Psoas muscle (tissue), 7 donors: ENCODE measurements at regions not wholly inside any gene's neighbourhood (a gene's known extent, or its start where the extent isn't known, plus 50 kb on each side); places are given as distances from the start of the nearest gene placed in this dataset.

Experiments
- ATAC-seq, 4 donors: fragments of 200-7000 bp; cut with Tn5 transposase; one replicate each; pipeline ENCODE4 v1.9.1; 2020; ENCODE audit warnings: moderate library complexity in 3 of 4, mild to moderate bottlenecking in 2 of 4
- DNase-seq, 2 donors: peaks; one replicate each; pipeline ENCODE4 v3.0.0-alpha.2; 2020
- H3K27ac ChIP-seq: fragments of 200-600 bp; one replicate; pipeline ENCODE4 v1.8.0; 2022
- H3K27me3 ChIP-seq, 3 donors: fragments of 200-600 bp in 1 of 3; one replicate each; pipeline versions ENCODE4 v1.6.1 to v1.8.0; 2013 to 2022; ENCODE audit warnings: low read length in 2 of 3, mild to moderate bottlenecking in 2 of 3, moderate library complexity in 1 of 3; ENCODE audit not compliant: insufficient read depth in 3 of 3
- H3K36me3 ChIP-seq, 2 donors: fragments of 200-600 bp in 1 of 2; one replicate each; pipeline versions ENCODE4 v1.6.1 to v1.8.0; 2013 to 2022; ENCODE audit warnings: low read depth in 1 of 2, mild to moderate bottlenecking in 1 of 2, moderate library complexity in 1 of 2; ENCODE audit not compliant: insufficient read depth in 1 of 2
- H3K4me1 ChIP-seq: fragments of 200-600 bp; one replicate; pipeline ENCODE4 v1.8.0; 2022
- H3K4me3 ChIP-seq: fragments of 200-600 bp; one replicate; pipeline ENCODE4 v1.8.0; 2022; ENCODE audit warnings: mild to moderate bottlenecking
- H3K9me3 ChIP-seq: fragments of 200-600 bp; one replicate; pipeline ENCODE4 v1.8.0; 2022
- CTCF ChIP-seq: fragments of 200-600 bp; IDR thresholded peaks from one replicate; pipeline ENCODE4 v1.8.0; 2022; ENCODE audit warnings: antibody characterized with exemption
- WGBS, 3 donors: extraction: QIAGEN DNeasy Blood & Tissue Kit; methylation state at CpG; one replicate each; pipeline versions ENCODE4 v1.1.6 to v1.1.7; 2013; 5-methylcytosine and 5-hydroxymethylcytosine counted together
- intact Hi-C, 2 donors: fragments of 100-400 bp; cut with DNase I; formaldehyde crosslinking; loops; one replicate each; pipeline versions ENCODE4 v1.11.0 to v1.14.2; 2022
- donor health status: healthy with polysubstance abuse.
- donor health status: DM: no; HTN: no; CAD: no; lungs with moderate emphysema.
- donor health status: Bipolar disorder and iron deficiency.
- donor health status: healthy.
- donor health status: DM: yes; HTN: yes; CAD: no.
- donor health status: DM: no; HTN: no; CAD: no.
- donor health status: DM: yes; HTN: yes; CAD: no.

DNA sequence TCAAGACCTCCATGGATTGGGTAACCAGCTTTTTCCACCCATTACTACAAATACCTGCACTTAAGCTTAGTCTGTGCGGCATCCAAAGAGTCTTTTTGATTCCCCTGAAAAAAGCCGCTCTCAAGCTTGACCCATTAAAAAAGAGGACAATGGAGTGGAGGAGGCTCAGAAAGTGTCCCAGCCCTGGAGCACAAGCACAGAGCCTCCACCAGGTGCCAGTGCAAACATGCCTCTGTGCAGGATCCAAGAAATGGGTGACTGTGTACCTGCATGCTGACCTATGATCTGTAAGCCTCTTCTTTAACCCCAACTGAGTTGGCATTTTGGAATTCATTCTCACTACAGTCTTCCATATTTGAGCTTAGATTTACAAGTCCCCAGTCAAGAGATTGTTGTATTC, 168.3 kb upstream of the TLE4 start:
- Histone ChIP-seq H3K4me3 (no peak overlapping the region), H3K36me3 (no peaks in the 10 kb centered on the region), H3K9me3 (no peaks in the 10 kb centered on the region), H3K27ac (no peak overlapping the region), H3K27me3 (peaks cover 0 to 2% (median 0%) of the 10 kb centered on the region in 3 donors), H3K4me1 (no peaks in the 10 kb centered on the region)
- no peak for TF ChIP-seq CTCF
- intact Hi-C loops: no loop called here
- WGBS, 3 donors: 98 to 99% (median 98%) methylated on average over 2 of the region's 2 CpGs
- ATAC-seq: no peak
- DNase-seq: no peak

GRCh38 chr9:79408200-79408599, 163.6 kb upstream of the TLE4 start:
- no peak for DNase-seq
- peaks cover 0 to 2% (median 0%) of the 10 kb centered on the region in 3 donors for H3K27me3 ChIP-seq
- H3K9me3 ChIP-seq: no peaks in the 10 kb centered on the region
- no peaks in the 10 kb centered on the region for H3K4me1 ChIP-seq
- no peak overlapping the region for H3K27ac ChIP-seq
- no peaks in the 10 kb centered on the region for H3K36me3 ChIP-seq
- WGBS, 3 donors: 84 to 96% (median 91%) methylated on average over 1 of the region's 1 CpG
- no peak overlapping the region for H3K4me3 ChIP-seq
- intact Hi-C loops: no loop called here
- no peak for TF ChIP-seq CTCF
- ATAC-seq: no peak

- no peak for ATAC-seq
- no peaks in the 10 kb centered on the region for H3K9me3 ChIP-seq
- no peak for DNase-seq
- no peaks in the 10 kb centered on the region for H3K36me3 ChIP-seq
- intact Hi-C loops: no loop called here
- 58 to 90% (median 72%) methylated on average over 3 of the region's 3 CpGs for WGBS, 3 donors
- H3K4me1 ChIP-seq: no peaks in the 10 kb centered on the region
- no peak for TF ChIP-seq CTCF
- no peak overlapping the region for H3K27ac ChIP-seq
- H3K27me3 ChIP-seq: peaks cover 0 to 2% (median 0%) of the 10 kb centered on the region in 3 donors
- no peak overlapping the region for H3K4me3 ChIP-seq
Observed at GRCh38 chr9:79408617-79409016, 163.1 kb upstream of the TLE4 start.

GRCh38 chr9:79409182-79409823, 162.5 kb upstream of the TLE4 start:
- DNase-seq (no peak), ATAC-seq (no peak)
- intact Hi-C loops: no loop called here
- Histone ChIP-seq H3K4me1 (no peaks in the 10 kb centered on the region), H3K36me3 (no peaks in the 10 kb centered on the region), H3K4me3 (no peak overlapping the region), H3K9me3 (no peaks in the 10 kb centered on the region), H3K27me3 (peaks cover 0 to 2% (median 0%) of the 10 kb centered on the region in 3 donors), H3K27ac (no peak overlapping the region)
- no peak for TF ChIP-seq CTCF
- 81 to 91% (median 90%) methylated on average over 2 of the region's 2 CpGs for WGBS, 3 donors

- no peak for ATAC-seq
- peaks cover 19% of the 10 kb centered on the region for H3K9me3 ChIP-seq
- H3K27ac ChIP-seq: no peak overlapping the region
- H3K27me3 ChIP-seq: no peaks in the 10 kb centered on the region
- no peak overlapping the region for H3K4me3 ChIP-seq
- intact Hi-C loops: no loop called here
- no peaks in the 10 kb centered on the region for H3K4me1 ChIP-seq
- no peaks in the 10 kb centered on the region for H3K36me3 ChIP-seq
- TF ChIP-seq CTCF: no peak
- no peak for DNase-seq
Observed at GRCh38 chr9:79425840-79426239, 145.9 kb upstream of the TLE4 start.
